DMS53 treated with DMSO at 0.1 percent for 48 hours (cell line): ENCODE measurements at regions not wholly inside any gene's neighbourhood (a gene's known extent, or its start where the extent isn't known, plus 50 kb on each side); places are given as distances from the start of the nearest gene placed in this dataset.
"Not testable (repeated sequence)": the region's sequence is repeated elsewhere in the genome, so short reads cannot be mapped to it uniquely, and the experiment has no call there.

Source experiments
- DNase-seq: peaks from one replicate; lab custom pipeline; 2025; ENCODE audit not compliant: unreplicated experiment; lab: John Stamatoyannopoulos, UW

GRCh38 chrX:122140219-122140618 lies 1043.9 kb upstream of the GRIA3 start:
- DNase-seq: not testable (repeated sequence)

- no peak for DNase-seq
These were observed 1030.1 kb upstream of the GRIA3 start for GRCh38 chrX:122154019-122154418.

GRCh38 chrX:122168241-122168640 lies 1015.8 kb upstream of the GRIA3 start:
- DNase-seq: no peak

GRCh38 chrX:122184791-122185190 lies 999.3 kb upstream of the GRIA3 start:
- DNase-seq: no peak

- DNase-seq: no peak
These were observed 996.9 kb upstream of the GRIA3 start for GRCh38 chrX:122187069-122187713.

GRCh38 chrX:122188751-122189150 lies 995.3 kb upstream of the GRIA3 start:
- no peak for DNase-seq

- DNase-seq: no peak
These were observed 987.7 kb upstream of the GRIA3 start for GRCh38 chrX:122196343-122196742.

- DNase-seq: no peak
These were observed 980.7 kb upstream of the GRIA3 start for GRCh38 chrX:122203399-122203798.

- DNase-seq: no peak
These were observed 965.4 kb upstream of the GRIA3 start for GRCh38 chrX:122218666-122219065.

- DNase-seq: no peak
These were observed 964.9 kb upstream of the GRIA3 start for GRCh38 chrX:122219226-122219625.

- DNase-seq: no peak
These were observed 964.3 kb upstream of the GRIA3 start for GRCh38 chrX:122219735-122220134.

GRCh38 chrX:122220644-122221373 lies 963.3 kb upstream of the GRIA3 start:
- no peak for DNase-seq

GRCh38 chrX:122221810-122222209 lies 962.3 kb upstream of the GRIA3 start:
- not testable (repeated sequence) for DNase-seq

GRCh38 chrX:122224137-122224536 lies 959.9 kb upstream of the GRIA3 start:
- not testable (repeated sequence) for DNase-seq

GRCh38 chrX:122238801-122239200 lies 945.3 kb upstream of the GRIA3 start:
- no peak for DNase-seq

- no peak for DNase-seq
These were observed 942.1 kb upstream of the GRIA3 start for GRCh38 chrX:122241959-122242358.

GRCh38 chrX:122244080-122244479 lies 940.0 kb upstream of the GRIA3 start:
- DNase-seq: no peak

GRCh38 chrX:122245175-122245574 lies 938.9 kb upstream of the GRIA3 start:
- DNase-seq: no peak

- no peak for DNase-seq
These were observed 938.1 kb upstream of the GRIA3 start for GRCh38 chrX:122245943-122246342.

GRCh38 chrX:122246937-122247336 lies 937.1 kb upstream of the GRIA3 start:
- no peak for DNase-seq

GRCh38 chrX:122248681-122249080 lies 935.4 kb upstream of the GRIA3 start:
- DNase-seq: no peak

- DNase-seq: no peak
These were observed 931.6 kb upstream of the GRIA3 start for GRCh38 chrX:122252454-122252853.

- DNase-seq: no peak
These were observed 915.7 kb upstream of the GRIA3 start for GRCh38 chrX:122268353-122268752.
